ENCODE measurements at regions not wholly inside any gene's neighbourhood (a gene's known extent, or its start where the extent isn't known, plus 50 kb on each side); places are given as distances from the start of the nearest gene placed in this dataset.

DNA sequence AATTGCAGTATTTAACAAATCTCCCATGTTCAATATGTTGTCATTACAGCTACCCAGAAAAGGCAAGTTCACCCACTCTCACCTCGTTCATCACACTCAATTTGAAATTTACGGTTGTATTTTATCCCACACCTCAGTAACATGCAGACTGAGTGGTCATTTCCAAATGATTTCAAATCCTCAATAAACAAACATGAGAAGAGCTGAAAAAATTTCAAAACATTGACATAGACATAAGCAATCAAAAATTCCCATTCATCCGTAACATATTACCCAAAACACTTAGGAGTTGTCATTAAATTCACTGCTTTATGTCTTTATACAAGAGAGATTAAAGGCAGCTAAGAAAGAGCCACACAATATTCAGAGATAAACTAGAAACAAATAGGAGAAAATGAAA is 61.7 kb upstream of the NEBL start:
- TF ChIP-seq CTCF (IDR thresholded peaks at IDR 0.05): no peak

GRCh38 chr10:20958225-20958624 is 61.1 kb upstream of the NEBL start:
- no peak for TF ChIP-seq CTCF (IDR thresholded peaks at IDR 0.05)

GRCh38 chr10:20957744-20958143 is 60.6 kb upstream of the NEBL start:
- TF ChIP-seq CTCF (IDR thresholded peaks at IDR 0.05): no peak

DNA sequence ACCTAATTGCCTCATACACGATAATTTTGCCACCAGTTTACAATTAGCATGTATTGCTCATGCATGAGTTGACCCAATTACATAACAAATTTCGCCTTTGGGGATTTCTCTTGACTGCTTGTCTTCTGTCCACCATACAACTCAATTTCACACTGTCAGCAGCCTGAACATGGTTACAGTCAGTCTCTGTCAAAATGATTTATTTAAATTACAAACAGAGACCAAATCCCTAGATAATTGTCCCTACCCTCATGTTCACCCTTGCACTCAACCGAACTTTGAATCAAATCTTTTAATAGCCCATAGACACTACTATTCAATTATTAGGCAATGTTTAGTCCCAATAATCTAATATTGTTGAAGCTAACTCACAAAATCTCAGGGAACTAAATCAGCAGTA is 59.7 kb upstream of the NEBL start:
- no peak for TF ChIP-seq CTCF (IDR thresholded peaks at IDR 0.05)

DNA sequence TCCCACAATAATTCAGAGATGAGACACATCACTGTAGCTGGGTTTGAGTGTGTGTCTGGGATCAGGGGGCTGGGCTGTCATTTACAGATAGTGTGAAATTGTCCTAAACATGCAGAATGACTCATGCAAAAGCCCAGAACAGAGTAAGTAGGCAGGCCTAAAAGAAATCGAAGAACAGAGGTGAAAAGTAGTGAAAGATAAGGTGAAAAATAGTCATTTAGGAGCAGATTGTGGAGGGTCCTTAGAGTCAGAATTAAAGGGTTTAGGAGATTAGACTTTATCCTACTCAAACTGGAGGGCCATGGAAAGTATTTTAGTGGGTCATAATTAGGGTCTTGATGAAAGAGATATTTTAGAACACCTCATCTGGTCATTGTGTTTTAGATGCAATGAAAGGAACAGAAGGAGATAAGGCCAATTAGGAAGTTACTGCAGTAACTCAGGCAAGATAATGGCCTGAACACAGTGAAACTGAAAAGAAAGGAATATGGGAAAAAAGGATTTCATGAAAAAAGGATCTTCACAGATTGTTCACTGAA is 58.3 kb upstream of the NEBL start:
- no peak for TF ChIP-seq CTCF (IDR thresholded peaks at IDR 0.05)

DNA sequence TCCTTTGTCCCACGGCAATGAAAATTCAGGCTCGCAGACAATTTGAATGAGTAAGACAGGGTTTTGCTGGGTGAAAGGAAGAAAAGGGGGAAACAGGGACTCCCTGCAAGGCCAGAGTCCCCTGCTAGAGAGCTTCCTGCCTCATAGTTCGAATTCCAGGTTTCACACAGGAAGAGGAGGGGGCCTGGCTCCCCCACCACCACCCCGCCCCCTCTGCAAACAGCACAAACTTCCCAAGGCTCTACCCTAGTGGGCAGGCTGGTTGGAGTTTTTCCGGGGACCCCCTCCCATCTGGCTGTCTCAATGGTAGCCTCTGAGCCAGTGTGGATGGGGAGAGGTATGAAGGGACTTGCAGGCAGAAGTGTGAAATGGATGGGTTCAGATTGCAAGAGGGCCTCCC is 57.4 kb upstream of the NEBL start:
- TF ChIP-seq CTCF (IDR thresholded peaks at IDR 0.05): no peak

GRCh38 chr10:20953120-20953519 is 56.0 kb upstream of the NEBL start:
- TF ChIP-seq CTCF (IDR thresholded peaks at IDR 0.05): no peak

DNA sequence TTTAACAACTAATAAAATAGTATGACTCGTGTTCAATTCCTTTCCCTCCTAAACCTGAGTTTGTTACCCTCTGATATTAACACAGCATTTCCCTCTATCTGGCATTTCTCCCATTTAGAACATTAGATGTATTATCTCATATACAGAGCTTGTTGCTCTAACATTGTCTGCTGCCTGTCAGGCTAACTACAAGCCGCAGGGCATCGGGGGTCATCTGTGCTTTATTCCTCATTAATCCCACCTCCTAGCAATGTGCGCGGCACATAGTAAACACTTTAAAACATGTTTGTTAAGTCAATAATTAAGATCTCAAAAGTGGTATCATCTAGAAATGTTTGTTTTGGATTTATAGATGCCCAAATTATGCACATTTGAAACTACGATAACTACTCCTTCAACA is 52.9 kb upstream of the NEBL start:
- no peak for TF ChIP-seq CTCF (IDR thresholded peaks at IDR 0.05)

Measured in LNCAP (cell line).